Panc1 (cell line): ENCODE measurements at regions not wholly inside any gene's neighbourhood (a gene's known extent, or its start where the extent isn't known, plus 50 kb on each side); places are given as distances from the start of the nearest gene placed in this dataset.

Experiments
- ATAC-seq: fragments of 200-7000 bp; cut with Tn5 transposase; 2 replicates; pipeline ENCODE4 v1.9.1; 2020; ENCODE audit warnings: mild to moderate bottlenecking, moderate library complexity
- BruUV-seq: library from RNA; stranded (reverse); fragments of 400-500 nt; replicated peaks from 2 replicates; lab custom pipeline; 2021; lab: Mats Ljungman, UMichigan
- CTCF ChIA-PET: fragments of 300-600 bp; sonication (Branson Sonifier 250); formaldehyde crosslinking; loops from one replicate; lab custom pipeline; 2022; ENCODE audit warnings: antibody characterized with exemption; lab: Charles Lee
- POLR2A ChIA-PET: fragments of 300-600 bp; sonication (Branson Sonifier 250); formaldehyde crosslinking; loops from one replicate; lab custom pipeline; 2022; ENCODE audit warnings: antibody characterized with exemption; lab: Charles Lee
- DNase-seq: peaks from one replicate; pipeline ENCODE4 v3.0.0-alpha.2; 2010; ENCODE audit warnings: low read depth, low spot score
- H3K27ac ChIP-seq: 2 replicates; pipeline ENCODE4 v1.5.1; 2011; ENCODE audit warnings: mild to moderate bottlenecking, low read length, inconsistent platforms
- H3K27me3 ChIP-seq: fragments of 200-500 bp; sonication (Bioruptor generic); 2 replicates; pipeline ENCODE4 v1.6.0; 2014; ENCODE audit warnings: low read length, inconsistent platforms; ENCODE audit not compliant: control insufficient read depth, insufficient read depth
- H3K36me3 ChIP-seq: fragments of 200-500 bp; sonication (Bioruptor generic); 2 replicates; pipeline ENCODE4 v1.5.1; 2014; ENCODE audit warnings: inconsistent platforms, mild to moderate bottlenecking, low read length, moderate library complexity; ENCODE audit not compliant: control insufficient read depth, insufficient read depth
- H3K4me1 ChIP-seq: 2 replicates; pipeline ENCODE4 v1.5.1; 2011; ENCODE audit warnings: inconsistent platforms, mild to moderate bottlenecking, low read length, moderate library complexity; ENCODE audit not compliant: control insufficient read depth, insufficient read depth
- H3K4me3 ChIP-seq, 2 experiments: 2 replicates each; pipeline ENCODE4 v1.5.1; 2011 to 2012; ENCODE audit warnings: low read depth in 2 of 2, low read length in 2 of 2, mild to moderate bottlenecking in 2 of 2, inconsistent platforms in 1 of 2, moderate library complexity in 1 of 2
- H3K9me3 ChIP-seq: fragments of 200-500 bp; sonication (Bioruptor generic); 2 replicates; pipeline ENCODE4 v1.5.1; 2014; ENCODE audit warnings: low read depth, mild to moderate bottlenecking, inconsistent platforms, low read length, moderate library complexity; ENCODE audit not compliant: control insufficient read depth, insufficient read depth
- POLR2AphosphoS5 ChIP-seq: IDR thresholded peaks from 2 replicates; pipeline ENCODE4 v1.6.1; 2012; ENCODE audit warnings: mild to moderate bottlenecking, low read depth, low read length, moderate library complexity
- SIN3A ChIP-seq: IDR thresholded peaks from 2 replicates; pipeline ENCODE4 v1.6.1; 2012; ENCODE audit warnings: low read depth, mild to moderate bottlenecking, low read length, moderate library complexity, borderline replicate concordance; ENCODE audit not compliant: insufficient read depth
- TCF7L2 ChIP-seq: IDR thresholded peaks from 2 replicates; pipeline ENCODE4 v1.6.1; 2011; ENCODE audit warnings: mild to moderate bottlenecking, low read depth, low read length, inconsistent platforms
- in situ Hi-C: cut with HindIII; loops from 2 replicates; pipeline ENCODE4 v1.10.0; 2016; ENCODE audit warnings: low sequenced_read_pairs, low pct_unique_long_range_greater_than_20kb
- intact Hi-C: fragments of 100-400 bp; cut with micrococcal nuclease; formaldehyde crosslinking; loops from one replicate; pipeline ENCODE4 v1.10.0; 2022; ENCODE audit not compliant: unreplicated experiment
- TF ChIP-seq, protein P1 (sequence below), 2 experiments: IDR thresholded peaks; 2 replicates each; pipeline ENCODE4 v1.6.1; 2011 to 2012; ENCODE audit warnings: low read depth in 2 of 2, control low read depth in 1 of 2, low read length in 1 of 2, mild to moderate bottlenecking in 1 of 2, moderate library complexity in 1 of 2; ENCODE audit not compliant: insufficient read depth in 1 of 2
- TF ChIP-seq, protein P2 (sequence below): fragments of 450-650 bp; IDR thresholded peaks from 2 replicates; pipeline ENCODE4 v1.5.1; 2017; ENCODE audit warnings: mild to moderate bottlenecking

DNA sequence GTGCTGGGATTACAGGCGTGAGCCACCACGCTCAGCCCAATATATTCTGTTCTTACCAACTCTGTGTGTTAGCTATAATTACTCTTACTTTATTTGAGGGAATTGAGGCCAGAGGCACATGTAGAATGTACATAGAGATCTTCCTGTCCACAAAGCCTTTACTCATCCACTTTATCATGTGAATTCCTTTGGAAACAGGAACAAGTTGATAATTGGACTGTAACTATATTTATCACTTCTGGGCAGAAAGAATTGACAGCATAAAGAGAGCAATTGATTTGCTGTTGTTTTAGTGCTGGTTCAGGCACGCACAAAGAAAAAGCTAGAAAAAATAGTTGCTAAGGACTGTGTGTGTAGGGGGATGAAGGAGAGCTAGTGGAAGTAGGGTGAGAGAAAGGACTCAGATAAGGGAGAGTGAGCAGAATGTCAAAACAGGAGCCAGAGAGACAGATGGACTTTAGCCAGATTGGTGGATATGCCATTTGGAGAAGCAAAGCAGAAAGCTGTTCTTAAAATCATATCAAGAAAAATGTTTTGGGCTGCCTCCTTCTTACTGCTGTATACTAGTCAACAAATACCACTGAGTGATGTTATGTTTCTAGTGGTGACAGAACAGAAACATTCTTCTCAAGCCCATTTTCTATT lies 929.8 kb upstream of the CNTN5 start:
- intact Hi-C loops (no loop called here), in situ Hi-C loops (no loop called here)
- ChIA-PET POLR2A (no interaction called here), CTCF (no interaction called here)
- Histone ChIP-seq H3K4me1 (no peaks in the 10 kb centered on the region), H3K27ac (no peak overlapping the region), H3K4me3 (no peak overlapping the region), H3K9me3 (no peaks in the 10 kb centered on the region; the same call in 1 of the 2 replicates), H3K27me3 (no peaks in the 10 kb centered on the region), H3K36me3 (no peaks in the 10 kb centered on the region)
- ATAC-seq, result no peak
- no TSS peak for BruUV-seq
- DNase-seq, result no peak
- TF ChIP-seq, protein P1, sequence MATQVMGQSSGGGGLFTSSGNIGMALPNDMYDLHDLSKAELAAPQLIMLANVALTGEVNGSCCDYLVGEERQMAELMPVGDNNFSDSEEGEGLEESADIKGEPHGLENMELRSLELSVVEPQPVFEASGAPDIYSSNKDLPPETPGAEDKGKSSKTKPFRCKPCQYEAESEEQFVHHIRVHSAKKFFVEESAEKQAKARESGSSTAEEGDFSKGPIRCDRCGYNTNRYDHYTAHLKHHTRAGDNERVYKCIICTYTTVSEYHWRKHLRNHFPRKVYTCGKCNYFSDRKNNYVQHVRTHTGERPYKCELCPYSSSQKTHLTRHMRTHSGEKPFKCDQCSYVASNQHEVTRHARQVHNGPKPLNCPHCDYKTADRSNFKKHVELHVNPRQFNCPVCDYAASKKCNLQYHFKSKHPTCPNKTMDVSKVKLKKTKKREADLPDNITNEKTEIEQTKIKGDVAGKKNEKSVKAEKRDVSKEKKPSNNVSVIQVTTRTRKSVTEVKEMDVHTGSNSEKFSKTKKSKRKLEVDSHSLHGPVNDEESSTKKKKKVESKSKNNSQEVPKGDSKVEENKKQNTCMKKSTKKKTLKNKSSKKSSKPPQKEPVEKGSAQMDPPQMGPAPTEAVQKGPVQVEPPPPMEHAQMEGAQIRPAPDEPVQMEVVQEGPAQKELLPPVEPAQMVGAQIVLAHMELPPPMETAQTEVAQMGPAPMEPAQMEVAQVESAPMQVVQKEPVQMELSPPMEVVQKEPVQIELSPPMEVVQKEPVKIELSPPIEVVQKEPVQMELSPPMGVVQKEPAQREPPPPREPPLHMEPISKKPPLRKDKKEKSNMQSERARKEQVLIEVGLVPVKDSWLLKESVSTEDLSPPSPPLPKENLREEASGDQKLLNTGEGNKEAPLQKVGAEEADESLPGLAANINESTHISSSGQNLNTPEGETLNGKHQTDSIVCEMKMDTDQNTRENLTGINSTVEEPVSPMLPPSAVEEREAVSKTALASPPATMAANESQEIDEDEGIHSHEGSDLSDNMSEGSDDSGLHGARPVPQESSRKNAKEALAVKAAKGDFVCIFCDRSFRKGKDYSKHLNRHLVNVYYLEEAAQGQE (IDR thresholded peaks at IDR 0.05; ENCODE audit: insufficient read depth in 1 of 2, low read depth in 2 of 2, low read length in 1 of 2), result no peak
- TF ChIP-seq POLR2AphosphoS5 (no peak), SIN3A (no peak), TCF7L2 (no peak)
- TF ChIP-seq, protein P2, sequence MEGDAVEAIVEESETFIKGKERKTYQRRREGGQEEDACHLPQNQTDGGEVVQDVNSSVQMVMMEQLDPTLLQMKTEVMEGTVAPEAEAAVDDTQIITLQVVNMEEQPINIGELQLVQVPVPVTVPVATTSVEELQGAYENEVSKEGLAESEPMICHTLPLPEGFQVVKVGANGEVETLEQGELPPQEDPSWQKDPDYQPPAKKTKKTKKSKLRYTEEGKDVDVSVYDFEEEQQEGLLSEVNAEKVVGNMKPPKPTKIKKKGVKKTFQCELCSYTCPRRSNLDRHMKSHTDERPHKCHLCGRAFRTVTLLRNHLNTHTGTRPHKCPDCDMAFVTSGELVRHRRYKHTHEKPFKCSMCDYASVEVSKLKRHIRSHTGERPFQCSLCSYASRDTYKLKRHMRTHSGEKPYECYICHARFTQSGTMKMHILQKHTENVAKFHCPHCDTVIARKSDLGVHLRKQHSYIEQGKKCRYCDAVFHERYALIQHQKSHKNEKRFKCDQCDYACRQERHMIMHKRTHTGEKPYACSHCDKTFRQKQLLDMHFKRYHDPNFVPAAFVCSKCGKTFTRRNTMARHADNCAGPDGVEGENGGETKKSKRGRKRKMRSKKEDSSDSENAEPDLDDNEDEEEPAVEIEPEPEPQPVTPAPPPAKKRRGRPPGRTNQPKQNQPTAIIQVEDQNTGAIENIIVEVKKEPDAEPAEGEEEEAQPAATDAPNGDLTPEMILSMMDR, result no peak

DNA sequence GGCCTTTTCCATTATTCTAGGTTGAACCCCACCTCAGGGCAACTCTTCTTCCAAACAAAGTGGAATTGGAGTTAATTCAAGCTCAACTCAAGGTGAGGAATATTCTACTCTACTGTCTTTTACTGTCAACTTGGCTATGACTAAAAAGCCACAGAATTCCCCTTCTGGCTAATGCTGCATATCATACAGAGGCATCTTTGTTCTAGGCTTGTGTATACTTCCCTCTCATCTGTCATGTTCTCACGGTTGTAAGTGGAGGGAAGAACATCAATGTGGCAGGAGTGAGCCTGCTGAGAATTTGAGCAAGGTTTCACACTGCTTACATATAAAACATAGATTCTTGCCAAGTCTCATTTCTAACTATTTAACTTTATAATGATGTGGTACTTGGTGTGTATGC lies 921.4 kb upstream of the CNTN5 start:
- POLR2A ChIA-PET, result no interaction called here
- no peak for ATAC-seq
- Histone ChIP-seq H3K27me3 (no peaks in the 10 kb centered on the region), H3K4me1 (no peaks in the 10 kb centered on the region), H3K27ac (no peak overlapping the region), H3K4me3 (no peak overlapping the region), H3K36me3 (no peaks in the 10 kb centered on the region), H3K9me3 (peaks cover 3% of the 10 kb centered on the region; the same call in 1 of the 2 replicates)
- in situ Hi-C loops, result no loop called here
- CTCF ChIA-PET, result no interaction called here
- no peak for TF ChIP-seq TCF7L2
- TF ChIP-seq, protein P1 (IDR thresholded peaks at IDR 0.05; ENCODE audit: insufficient read depth in 1 of 2, low read depth in 2 of 2, low read length in 1 of 2), result no peak
- no peak for TF ChIP-seq POLR2AphosphoS5
- TF ChIP-seq, protein P2, result no peak
- no peak for TF ChIP-seq SIN3A
- no TSS peak for BruUV-seq
- intact Hi-C loops, result no loop called here
- DNase-seq, result no peak
